ENCODE measurements at regions not wholly inside any gene's neighbourhood (a gene's known extent, or its start where the extent isn't known, plus 50 kb on each side); places are given as distances from the start of the nearest gene placed in this dataset.

- DNase-seq (ENCODE audit: low spot score), result no peak
- peaks cover 8% of the 10 kb centered on the region for H3K27me3 Mint-ChIP-seq (ENCODE audit: low read depth)
- H3K4me1 Mint-ChIP-seq (ENCODE audit: low read depth), result no peaks in the 10 kb centered on the region
- no peak for TF ChIP-seq CTCF (IDR thresholded peaks at IDR 0.05)
- H3K27ac Mint-ChIP-seq (ENCODE audit: unreplicated experiment), result no peak overlapping the region
- H3K4me3 Mint-ChIP-seq (ENCODE audit: unreplicated experiment), result no peak overlapping the region
- H3K36me3 Mint-ChIP-seq (ENCODE audit: low read depth), result no peaks in the 10 kb centered on the region
- no peaks in the 10 kb centered on the region for H3K9me3 Mint-ChIP-seq (ENCODE audit: low read depth)
Observed at GRCh38 chr12:112598626-112599025, 179.9 kb downstream of the PTPN11 start.

GRCh38 chr12:112599871-112600270 lies 181.1 kb downstream of the PTPN11 start:
- Mint-ChIP-seq H3K27ac (ENCODE audit: unreplicated experiment) (no peak overlapping the region), H3K9me3 (ENCODE audit: low read depth) (no peaks in the 10 kb centered on the region), H3K4me1 (ENCODE audit: low read depth) (no peaks in the 10 kb centered on the region), H3K4me3 (ENCODE audit: unreplicated experiment) (no peak overlapping the region), H3K36me3 (ENCODE audit: low read depth) (no peaks in the 10 kb centered on the region), H3K27me3 (ENCODE audit: low read depth) (peaks cover 9% of the 10 kb centered on the region)
- DNase-seq (ENCODE audit: low spot score), result no peak
- TF ChIP-seq CTCF (IDR thresholded peaks at IDR 0.05), result no peak

GRCh38 chr12:112602150-112602549 lies 183.4 kb downstream of the PTPN11 start:
- Mint-ChIP-seq H3K9me3 (ENCODE audit: low read depth) (no peaks in the 10 kb centered on the region), H3K27ac (ENCODE audit: unreplicated experiment) (no peak overlapping the region), H3K4me3 (ENCODE audit: unreplicated experiment) (no peak overlapping the region), H3K27me3 (ENCODE audit: low read depth) (peaks cover 14% of the 10 kb centered on the region), H3K36me3 (ENCODE audit: low read depth) (no peaks in the 10 kb centered on the region), H3K4me1 (ENCODE audit: low read depth) (no peaks in the 10 kb centered on the region)
- TF ChIP-seq CTCF (IDR thresholded peaks at IDR 0.05), result no peak
- no peak for DNase-seq (ENCODE audit: low spot score)

GRCh38 chr12:112606611-112607365 lies 184.8 kb upstream of the RPH3A start:
- H3K36me3 Mint-ChIP-seq (ENCODE audit: low read depth), result peaks cover 1% of the 10 kb centered on the region
- H3K4me1 Mint-ChIP-seq (ENCODE audit: low read depth), result no peaks in the 10 kb centered on the region
- no peak overlapping the region for H3K4me3 Mint-ChIP-seq (ENCODE audit: unreplicated experiment)
- no peak for TF ChIP-seq CTCF (IDR thresholded peaks at IDR 0.05)
- no peak overlapping the region for H3K27ac Mint-ChIP-seq (ENCODE audit: unreplicated experiment)
- peaks cover 13% of the 10 kb centered on the region for H3K27me3 Mint-ChIP-seq (ENCODE audit: low read depth)
- DNase-seq (ENCODE audit: low spot score), result no peak
- H3K9me3 Mint-ChIP-seq (ENCODE audit: low read depth), result no peaks in the 10 kb centered on the region

GRCh38 chr12:112607427-112607826 lies 184.1 kb upstream of the RPH3A start:
- TF ChIP-seq CTCF (IDR thresholded peaks at IDR 0.05), result no peak
- H3K27me3 Mint-ChIP-seq (ENCODE audit: low read depth), result peaks cover 13% of the 10 kb centered on the region
- H3K27ac Mint-ChIP-seq (ENCODE audit: unreplicated experiment), result no peak overlapping the region
- no peak overlapping the region for H3K4me3 Mint-ChIP-seq (ENCODE audit: unreplicated experiment)
- no peaks in the 10 kb centered on the region for H3K4me1 Mint-ChIP-seq (ENCODE audit: low read depth)
- DNase-seq (ENCODE audit: low spot score), result no peak
- peaks cover 1% of the 10 kb centered on the region for H3K36me3 Mint-ChIP-seq (ENCODE audit: low read depth)
- H3K9me3 Mint-ChIP-seq (ENCODE audit: low read depth), result no peaks in the 10 kb centered on the region
